HUDEP-2 (cell line): ENCODE measurements at regions not wholly inside any gene's neighbourhood (a gene's known extent, or its start where the extent isn't known, plus 50 kb on each side); places are given as distances from the start of the nearest gene placed in this dataset.

Experiments
- DNase-seq, 76 experiments: peaks; one replicate each; lab custom pipeline; 2025; ENCODE audit not compliant: unreplicated experiment in 76 of 76; lab: John Stamatoyannopoulos, UW

DNA sequence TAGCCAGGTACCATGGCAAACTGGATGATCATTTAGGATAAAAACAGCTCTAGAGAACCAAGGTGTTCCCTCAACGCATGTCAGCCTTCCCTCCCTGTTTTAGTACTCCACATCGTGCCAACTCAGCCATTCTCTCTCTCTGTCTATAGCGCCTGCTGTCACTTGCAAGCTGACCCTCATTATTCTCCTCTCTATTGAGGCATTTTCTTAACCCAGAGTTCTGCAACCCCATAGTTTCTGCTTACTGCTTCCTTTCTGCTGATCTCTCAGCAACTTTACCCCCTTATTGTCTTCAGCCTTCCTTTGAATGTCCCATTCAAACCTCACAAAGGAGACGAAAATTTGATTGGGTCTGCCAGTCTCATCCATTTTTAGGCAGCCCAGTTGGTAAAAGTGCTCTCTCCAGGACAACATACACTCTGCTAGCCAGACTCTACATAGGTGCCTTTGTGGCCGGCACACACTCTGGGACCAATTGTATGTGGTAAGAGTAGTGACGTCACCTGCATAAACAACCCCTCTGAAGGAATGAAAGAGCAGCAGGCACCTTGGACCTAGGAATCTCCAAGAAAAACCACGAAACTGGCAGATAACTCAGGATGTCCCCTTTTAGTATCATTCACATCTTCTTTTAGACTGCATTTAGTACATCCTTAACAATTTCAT, 367.2 kb upstream of the KCNH7 start:
- DNase-seq = no peak

DNA sequence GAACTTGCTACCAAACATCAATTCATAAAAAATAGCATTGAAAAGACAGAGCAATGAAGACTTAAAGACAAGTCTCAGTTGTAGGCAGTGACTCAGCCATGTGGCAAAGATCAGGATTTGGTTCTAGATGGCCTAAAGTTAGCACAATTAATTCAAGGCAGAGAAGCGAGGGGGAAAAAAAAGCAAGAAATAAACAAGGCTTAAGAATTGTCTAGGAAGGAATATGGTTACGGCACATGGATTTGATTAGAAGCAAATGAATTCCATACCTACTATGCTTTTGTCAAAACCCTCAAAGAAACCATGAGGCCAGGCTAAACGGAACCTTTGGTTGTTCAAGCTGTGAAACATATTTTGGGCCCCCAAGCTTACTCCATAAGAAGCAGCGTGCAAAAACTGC, 362.2 kb upstream of the KCNH7 start:
- DNase-seq = no peak

DNA sequence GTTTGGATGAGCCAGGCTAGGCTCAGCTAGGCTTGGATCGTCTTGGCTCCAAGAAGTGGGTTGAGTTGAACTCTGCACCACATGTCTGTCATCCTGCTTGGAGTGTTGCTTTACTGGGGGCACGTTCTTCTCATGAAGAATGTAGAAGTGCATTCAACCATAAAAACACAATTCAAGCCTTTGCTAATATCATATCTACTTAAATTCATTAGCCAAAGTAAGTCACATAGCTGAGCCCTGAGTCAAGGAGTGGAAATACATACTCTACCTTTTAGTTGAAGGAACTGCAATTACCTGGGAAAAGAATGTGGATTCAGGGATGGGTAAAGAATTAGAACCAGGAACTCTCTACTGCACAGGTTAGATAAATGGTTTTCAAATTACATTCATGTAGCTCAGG, 360.4 kb upstream of the KCNH7 start:
- DNase-seq = no peak

DNA sequence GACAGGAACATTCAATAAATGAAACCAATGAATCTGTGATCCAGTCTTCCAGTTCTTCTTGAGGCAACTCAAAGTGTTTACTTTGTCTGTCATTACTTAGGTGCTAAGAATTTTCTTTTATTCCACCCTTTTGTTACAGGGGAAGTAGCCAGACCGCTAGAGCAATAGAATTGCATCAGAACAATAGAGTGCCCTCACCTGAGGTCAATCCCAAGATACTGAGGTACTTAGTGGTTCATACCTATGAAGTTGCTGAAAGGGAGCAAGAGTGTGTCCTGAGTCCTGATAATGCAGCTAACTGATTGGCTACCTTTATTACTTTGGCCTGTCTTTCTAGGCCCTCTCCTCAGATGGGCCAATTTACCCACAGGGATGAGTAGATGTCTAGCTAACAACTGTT, 359.4 kb upstream of the KCNH7 start:
- DNase-seq = no peak

DNA sequence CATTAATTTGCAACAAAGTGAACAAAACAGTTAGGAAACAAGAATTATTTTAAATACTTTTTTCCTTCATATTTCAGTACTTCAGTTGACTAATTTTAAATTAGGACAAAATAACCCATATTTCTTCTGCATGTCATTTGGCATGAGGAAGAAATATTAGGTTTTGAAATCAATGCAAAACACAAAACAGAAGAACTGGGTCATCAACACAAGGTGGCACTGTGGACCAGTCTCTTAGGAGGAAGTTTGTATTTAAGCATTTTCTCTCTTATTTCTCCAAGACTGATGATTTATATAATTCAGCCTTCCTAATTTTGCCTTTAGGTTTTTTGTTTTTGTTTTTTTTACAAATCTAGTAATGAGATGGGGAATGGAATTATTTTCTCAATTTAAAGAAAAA, 352.8 kb upstream of the KCNH7 start:
- DNase-seq = peak in 6 of 76 experiments; percentile 4 to 23 (median 8)

DNA sequence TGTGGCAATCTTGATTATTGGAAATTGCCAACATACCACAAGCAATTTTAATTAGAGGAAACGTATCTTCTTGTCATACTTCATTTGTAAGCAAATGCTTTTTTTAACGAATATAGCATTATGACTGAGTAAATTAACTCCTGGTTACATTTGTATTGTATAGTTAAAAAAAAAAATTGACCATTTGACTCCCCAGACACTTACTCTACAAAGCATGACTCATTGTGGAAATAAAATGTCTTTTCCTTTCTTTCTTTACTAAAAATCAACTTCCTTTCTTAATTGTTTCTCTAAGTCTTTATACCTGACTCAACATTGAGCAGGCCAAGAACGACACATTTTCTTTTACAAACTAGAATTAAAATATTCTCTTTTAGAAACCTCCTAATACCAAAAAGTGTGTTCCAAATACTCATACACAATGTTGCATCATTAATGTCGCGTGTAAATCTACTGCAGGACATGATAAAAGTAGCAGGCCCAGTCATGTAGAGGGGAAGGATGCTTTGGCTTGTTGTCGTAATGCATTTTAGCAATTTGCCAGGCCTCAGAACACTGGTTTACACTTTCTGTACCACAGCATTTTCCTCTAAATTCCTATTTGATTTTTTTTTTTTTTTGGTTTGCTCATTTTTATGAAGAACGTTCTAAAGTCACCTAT, 349.6 kb upstream of the KCNH7 start:
- DNase-seq = no peak

DNA sequence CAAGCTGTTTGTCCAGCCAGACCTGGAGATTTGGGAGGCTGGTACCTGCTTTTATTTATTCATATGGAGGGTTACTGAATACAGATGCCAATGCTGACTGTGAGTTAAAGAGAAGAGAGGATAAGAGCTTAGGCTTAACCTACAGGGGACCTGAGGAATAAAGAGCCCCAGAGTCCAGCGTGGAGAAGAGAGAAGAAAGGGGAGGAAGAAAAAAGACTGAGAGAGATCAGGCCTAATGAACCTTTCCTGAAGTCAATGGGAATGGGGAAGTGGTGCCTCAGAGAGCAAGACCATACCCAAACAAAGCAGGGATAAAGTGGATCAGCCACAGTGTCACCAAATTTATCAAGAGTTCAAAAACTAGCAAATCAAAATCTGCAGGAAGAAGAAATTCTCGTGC, 348.6 kb upstream of the KCNH7 start:
- DNase-seq = no peak

DNA sequence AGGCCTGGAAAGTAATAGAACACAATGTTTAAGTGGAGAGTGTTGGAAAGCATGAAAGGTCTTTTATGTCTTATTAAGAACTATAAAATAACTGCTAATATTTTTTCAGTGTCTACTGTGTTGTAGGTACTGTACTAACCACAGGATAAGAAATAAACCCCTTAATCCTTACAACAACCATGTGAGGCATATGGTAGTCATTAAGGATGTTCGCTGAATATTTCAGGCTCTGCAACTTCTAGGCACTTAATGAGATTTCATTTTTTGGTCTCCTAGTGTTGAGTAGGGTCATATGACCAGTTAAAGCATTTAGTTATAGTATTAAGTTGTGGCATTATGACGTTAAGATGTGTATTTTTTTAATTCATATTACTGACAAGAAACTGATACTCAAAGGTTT, 346.6 kb upstream of the KCNH7 start:
- DNase-seq = no peak

DNA sequence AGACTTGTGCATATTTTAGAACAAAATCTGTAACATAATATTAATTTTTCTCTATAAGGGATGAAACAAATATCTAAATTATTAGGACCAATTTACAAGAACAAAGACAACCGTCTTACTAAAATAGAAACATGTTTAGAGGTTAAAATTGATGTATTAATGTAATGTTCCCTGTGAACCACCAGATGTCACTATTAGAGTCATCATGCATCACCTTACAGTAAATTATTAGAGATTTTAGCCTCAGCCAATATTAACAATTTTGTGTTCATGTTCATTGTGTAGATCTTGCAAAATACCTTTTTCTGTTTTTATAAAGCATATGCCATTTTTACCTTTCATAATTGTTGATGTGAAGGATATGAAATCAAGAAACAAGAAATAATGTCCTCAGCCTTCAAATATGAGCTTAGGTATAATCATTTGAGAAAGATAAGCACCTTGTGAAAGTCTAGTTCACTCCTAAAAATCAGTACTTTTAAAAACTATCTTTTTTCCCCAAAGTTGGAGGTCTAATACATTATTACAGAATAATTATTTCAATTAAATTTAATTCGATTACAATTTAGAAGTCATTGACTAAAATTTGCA, 344.3 kb upstream of the KCNH7 start:
- DNase-seq = no peak

DNA sequence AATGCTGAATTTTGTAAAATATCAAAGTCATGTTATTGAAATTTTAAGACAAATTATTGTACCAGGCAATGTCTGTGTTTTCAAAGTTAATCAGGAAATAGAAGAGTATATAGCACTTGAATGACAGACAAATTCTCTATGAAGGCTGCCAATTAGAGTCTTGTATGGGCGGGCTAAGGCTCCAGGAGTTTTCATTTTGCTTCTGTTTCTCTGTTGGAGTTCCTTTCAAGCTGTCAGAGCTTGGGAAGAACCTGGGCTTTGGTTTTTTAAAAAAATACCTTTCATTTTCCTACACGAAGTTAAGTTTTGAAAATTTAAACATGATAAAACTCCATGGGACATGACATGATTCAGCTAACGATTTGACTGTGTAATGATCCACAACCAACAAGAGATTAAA, 339.0 kb upstream of the KCNH7 start:
- DNase-seq = no peak

DNA sequence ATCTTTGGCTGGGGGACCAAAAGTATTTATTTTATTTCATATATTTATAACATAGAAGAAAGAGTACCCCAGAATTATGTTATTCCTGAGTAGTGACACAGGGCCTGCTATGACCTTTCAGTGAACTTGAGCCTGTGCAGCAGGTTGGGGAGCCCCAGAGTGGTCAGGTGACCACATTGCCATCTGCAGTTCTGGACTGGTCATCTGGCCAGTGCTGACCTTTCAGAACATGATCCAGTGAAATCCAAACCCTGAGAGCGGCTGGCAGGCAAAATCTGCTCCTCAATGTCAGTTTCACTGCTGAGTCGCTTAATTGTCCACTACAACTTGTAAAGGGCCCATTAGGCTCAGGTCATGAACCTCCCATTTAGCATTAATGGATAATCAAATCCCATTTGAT, 336.7 kb upstream of the KCNH7 start:
- DNase-seq = no peak

DNA sequence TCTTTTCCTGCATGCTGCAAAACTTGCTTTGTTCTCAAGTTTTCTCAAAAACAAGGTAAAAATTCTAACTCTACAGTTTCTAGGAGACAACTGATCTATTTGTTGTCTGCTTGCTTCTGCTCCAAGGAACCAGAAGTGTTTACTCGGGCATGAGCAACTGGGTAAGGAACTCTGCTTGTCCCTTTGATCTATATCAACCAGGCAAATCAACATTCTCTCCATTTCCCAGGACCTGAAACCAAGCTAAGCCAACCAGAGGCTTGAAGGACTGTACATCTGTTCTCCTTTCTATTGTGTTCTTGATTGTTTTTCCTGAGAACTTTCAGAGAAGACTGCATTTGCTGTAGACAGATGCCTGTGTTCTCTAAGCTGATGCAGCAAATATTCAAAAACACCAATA, 335.0 kb upstream of the KCNH7 start:
- no peak for DNase-seq

DNA sequence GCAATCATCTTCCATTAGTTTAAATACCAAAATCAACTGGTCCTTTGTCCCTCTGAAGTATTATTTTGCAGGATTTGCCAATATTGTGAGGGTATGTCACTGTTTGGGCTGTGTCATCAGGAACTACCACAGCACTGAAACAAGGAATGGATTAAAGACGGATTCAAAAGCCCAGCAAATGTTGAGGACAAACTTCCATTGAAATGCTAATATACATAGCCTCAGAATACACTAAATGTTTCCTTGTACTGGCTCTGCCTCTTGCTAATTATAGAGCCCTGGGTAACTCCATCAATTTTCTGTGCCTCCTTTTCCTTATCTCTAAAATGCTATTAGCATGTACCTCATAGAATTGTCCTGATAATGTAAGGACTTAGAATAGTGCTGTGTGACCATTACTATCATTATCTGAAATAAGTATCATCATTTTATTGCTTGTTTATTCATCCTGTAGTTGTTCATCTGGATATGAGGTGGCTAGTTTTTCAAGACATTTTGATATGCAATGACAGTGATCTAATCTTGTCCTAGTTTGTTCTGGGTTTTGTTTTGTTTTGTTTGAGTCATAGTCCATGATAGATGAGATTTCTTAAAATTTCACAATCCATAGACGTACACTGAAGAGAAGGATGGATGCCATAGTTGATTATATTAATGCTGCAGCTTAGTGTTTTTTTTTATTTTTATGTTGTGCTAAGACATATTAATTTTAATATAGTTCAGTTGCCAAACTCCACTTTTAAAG, 333.4 kb upstream of the KCNH7 start:
- no peak for DNase-seq

DNA sequence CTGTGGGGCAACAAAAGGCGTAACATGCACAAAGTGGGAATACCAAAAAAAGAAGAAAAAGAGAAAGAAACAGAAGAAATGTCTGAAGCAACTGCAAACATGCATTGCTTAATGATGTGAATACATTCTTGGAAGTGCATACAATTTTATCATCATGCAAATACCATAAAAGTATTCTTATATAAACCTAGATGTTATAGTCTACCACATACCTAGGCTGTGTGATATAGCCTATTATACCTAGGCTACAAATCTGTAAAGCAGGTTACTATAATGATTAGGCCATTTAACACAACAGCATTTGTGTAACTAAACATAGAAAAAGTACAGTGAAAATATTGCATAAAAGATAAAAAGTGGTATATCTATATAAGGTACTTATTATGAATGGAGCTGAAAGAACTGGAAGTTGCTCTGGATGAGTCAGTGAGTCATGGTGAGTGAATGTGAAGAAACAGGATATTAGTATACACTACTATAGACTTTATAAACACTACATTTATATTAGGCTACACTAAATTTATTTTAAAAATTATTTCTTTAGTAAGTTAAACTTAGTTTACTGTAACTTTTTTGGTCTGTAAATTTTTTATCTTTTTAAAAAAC, 319.4 kb upstream of the KCNH7 start:
- DNase-seq = no peak

DNA sequence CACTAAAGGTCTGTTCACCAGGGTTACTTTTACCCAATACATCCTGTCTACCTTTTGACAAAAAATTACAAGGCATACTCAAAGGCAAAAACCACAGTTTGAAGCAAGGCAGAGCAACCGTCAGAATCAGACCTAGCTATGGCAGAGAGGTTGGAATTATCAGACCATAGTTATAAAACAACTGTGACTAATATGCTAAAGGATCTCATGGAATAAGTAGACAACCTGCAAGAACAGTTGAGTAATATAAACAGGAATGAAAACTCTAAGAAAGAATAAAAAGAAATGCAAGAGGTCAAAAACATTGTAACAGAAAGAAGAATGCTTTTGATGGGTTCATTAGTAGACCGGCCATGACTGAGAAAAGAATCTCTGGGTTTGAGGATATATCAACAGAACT, 318.8 kb upstream of the KCNH7 start:
- no peak for DNase-seq

DNA sequence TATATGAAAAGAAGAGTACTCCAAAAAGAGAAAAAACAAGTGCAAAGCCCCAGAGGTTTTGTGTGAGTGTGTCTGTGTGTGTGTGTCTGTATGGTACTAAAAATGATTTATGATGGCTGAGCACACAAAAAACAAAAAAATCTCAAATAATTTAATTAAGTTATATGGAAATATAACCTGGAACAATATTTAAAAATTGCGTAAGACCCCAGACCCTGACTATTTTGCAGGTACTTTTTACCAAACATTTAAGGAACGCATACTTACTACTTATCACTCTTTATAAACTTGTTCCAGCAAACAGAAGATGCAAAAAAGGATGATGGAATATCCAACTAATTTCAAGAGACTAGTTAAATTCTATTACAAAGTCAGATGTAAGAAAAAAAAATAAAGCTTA, 317.4 kb upstream of the KCNH7 start:
- no peak for DNase-seq

DNA sequence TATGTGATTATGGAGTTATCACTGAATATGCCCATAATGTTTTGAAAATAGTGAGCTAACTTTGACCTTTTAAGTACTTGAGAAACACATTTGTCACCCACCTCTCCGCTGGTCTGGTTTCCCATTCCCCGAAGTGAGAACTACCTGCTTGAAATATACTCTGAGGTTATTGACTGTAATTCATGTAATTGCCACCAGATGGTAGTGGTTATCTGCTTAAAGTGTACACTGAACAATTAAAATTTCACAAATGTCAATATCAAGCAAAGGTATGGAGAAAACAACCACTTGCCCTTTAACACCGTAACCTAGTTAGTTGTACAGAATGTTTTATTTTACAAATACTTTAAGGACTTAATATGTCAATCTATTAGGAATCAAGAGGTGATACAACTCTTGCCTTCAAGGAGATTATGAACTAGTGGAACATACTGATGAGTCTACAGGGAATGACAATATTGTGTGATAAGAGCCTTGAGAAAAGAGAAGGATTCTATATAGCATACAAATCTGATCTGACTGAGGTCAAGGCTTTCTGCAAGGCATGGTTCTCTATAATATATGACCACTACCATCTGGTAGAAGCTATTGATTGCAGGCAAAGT, 316.8 kb upstream of the KCNH7 start:
- peak in 13 of 76 experiments; percentile 2 to 50 (median 7) for DNase-seq

DNA sequence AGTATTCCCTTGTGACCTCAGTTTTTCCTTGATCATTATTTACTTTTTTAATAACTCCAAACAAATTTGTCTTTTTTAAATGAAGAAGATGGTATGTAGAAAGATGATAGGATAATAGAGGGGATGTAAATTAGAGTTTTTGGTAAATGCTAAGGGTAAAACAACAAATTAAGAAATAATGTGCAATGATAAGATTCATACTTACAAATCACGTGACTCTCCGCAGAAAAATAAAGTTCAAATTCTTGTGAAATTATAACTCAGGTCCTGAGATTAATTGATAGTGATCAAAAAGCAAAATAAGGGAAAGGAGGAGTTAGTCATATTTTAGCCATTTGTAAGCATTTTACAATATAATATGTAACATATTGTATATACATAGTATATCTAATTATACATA, 304.1 kb upstream of the KCNH7 start:
- DNase-seq = no peak

DNA sequence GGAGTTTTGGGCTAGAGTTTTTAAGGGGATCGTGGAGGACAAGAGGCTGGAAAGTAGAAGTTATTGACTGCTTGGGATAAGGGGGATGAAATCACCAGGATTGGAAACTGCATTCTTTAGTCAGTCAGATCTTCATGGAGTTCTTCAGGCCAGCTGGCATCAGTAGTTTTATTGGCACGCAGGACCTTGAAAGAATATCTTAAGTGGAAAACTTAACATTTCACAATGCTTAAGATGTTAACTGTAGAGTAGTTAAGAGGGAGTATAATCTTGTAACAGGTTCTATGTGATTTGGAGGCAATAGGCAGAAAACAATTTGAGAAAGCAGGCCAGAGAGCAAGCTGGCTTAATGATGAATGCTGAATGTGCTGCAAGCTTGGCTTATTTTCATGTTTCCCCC, 300.4 kb upstream of the KCNH7 start:
- DNase-seq = no peak

DNA sequence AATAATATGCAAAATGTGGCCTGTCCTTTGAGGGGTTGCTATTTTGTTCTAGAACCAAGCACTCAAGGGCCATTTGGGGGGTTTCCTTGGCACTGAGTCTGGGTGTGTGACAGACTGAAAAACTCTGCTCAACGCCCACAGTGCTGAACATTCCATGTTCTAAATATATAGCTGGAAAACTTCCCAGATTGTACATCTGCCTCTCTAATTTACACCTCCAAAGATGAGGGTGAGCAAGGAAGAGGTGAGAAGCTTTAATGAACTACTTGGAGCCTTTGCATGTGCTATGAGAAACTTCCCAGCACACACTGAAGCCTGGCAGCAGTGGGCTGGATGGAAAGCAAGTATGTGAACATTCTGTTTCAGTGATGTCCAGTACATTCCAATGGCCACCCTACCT, 296.7 kb upstream of the KCNH7 start:
- no peak for DNase-seq

DNA sequence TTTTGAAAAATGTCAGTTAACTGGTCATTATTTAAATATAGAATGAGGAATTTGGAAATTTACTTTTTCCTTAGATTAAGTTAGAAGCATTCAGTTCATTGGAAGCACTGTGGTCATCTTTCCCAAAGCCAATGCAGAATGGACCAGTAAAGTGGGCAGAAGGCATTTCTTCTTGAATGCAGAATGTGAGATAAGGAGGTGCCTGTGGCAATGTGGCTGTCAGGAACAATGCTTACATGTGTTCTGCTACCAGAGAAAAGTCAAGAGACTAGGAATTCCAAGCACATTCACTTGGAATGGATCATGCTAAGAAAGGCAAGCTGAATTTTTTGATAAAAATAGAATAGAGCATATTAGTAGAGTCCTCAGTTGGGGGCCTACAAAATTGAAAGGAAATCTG, 295.0 kb upstream of the KCNH7 start:
- no peak for DNase-seq
